ENCODE measurements at regions not wholly inside any gene's neighbourhood (a gene's known extent, or its start where the extent isn't known, plus 50 kb on each side); places are given as distances from the start of the nearest gene placed in this dataset.

GRCh38 chr11:97683733-97684132 lies 1293.9 kb downstream of the JRKL start:
- TF ChIP-seq CTCF (IDR thresholded peaks at IDR 0.05 in 2 of 3, conservative IDR thresholded peaks at IDR 0.05 in 1 of 3; ENCODE audit: insufficient read depth in 2 of 3, low read depth in 1 of 3, low read length in 3 of 3) (peak in 2 of 3 experiments; percentile 11 to 49; a peak in 2 of 6 replicates), CBX3 (IDR thresholded peaks at IDR 0.05; ENCODE audit: borderline replicate concordance in 1 of 2, low read length in 2 of 2) (0 out of 3 replicates have a peak, but pooled peaks of 1 of the 2 experiments have one; percentile 51), NCOA2 (IDR thresholded peaks at IDR 0.05; ENCODE audit: partially characterized antibody in 2 of 2) (peak in 1 of 2 experiments; percentile 71), ZNF785 (CRISPR knock-in tag; IDR thresholded peaks at IDR 0.05) (peak; percentile 76), RUNX1 (IDR thresholded peaks at IDR 0.05; ENCODE audit: low read depth) (no peak), ZNF263 (CRISPR knock-in tag; IDR thresholded peaks at IDR 0.05; ENCODE audit: borderline replicate concordance) (peak; percentile 75), NCOA1 (IDR thresholded peaks at IDR 0.05; ENCODE audit: low read depth) (no peak)
- Histone ChIP-seq H3K9me3 (replicated peaks; ENCODE audit: control insufficient read depth, insufficient read depth, low read depth, low read length) (peaks cover 2% of the 10 kb centered on the region), H4K20me1 (replicated peaks; ENCODE audit: control insufficient read depth, insufficient read depth, low read length) (no peaks in the 10 kb centered on the region), H2AFZ (ENCODE audit: low read depth, low read length) (peak overlapping the region; percentile 85), H3K27ac (ENCODE audit: extremely low read depth, low read depth, low read length) (no peak overlapping the region), H3K4me3 (no peak overlapping the region), H3K9me1 (ENCODE audit: control insufficient read depth, insufficient read depth, low read length) (peaks cover 3% of the 10 kb centered on the region), H3K27me3 (ENCODE audit: control insufficient read depth in 2 of 2, insufficient read depth in 2 of 2, low read length in 2 of 2) (no peaks in the 10 kb centered on the region), H3K79me2 (ENCODE audit: control insufficient read depth, insufficient read depth, low read length) (no peaks in the 10 kb centered on the region), H3K36me3 (ENCODE audit: control insufficient read depth, insufficient read depth, low read length) (no peaks in the 10 kb centered on the region), H3K4me1 (replicated peaks in 1 of 2; ENCODE audit: control insufficient read depth in 2 of 2, insufficient read depth in 2 of 2, low read length in 2 of 2) (no peaks in the 10 kb centered on the region), H3K9ac (ENCODE audit: insufficient read depth in 1 of 2, low read depth in 2 of 2, low read length in 2 of 2) (no peak overlapping the region), H3K4me2 (ENCODE audit: insufficient read depth, low read length) (no peak overlapping the region; the same call in 1 of the 2 replicates)
- ATAC-seq (peak; percentile 93), DNase-seq (ENCODE audit: extremely low read depth in 1 of 4, low spot score in 3 of 4) (peak; percentile 7 to 32 (median 18)), FAIRE-seq (peak; percentile 81)
- 17% methylated on average over 2 of the region's 2 CpGs for WGBS (ENCODE audit: insufficient coverage, low coverage, missing lambda C conversion rate)
- POLR2A ChIA-PET, result no interaction called here
- CTCF ChIA-PET (ENCODE audit: low intra/inter-chr PET ratio), result no interaction called here
- no TSS peak for BruUV-seq (replicated peaks)
- in situ Hi-C loops (cut with MboI) (no loop called here), intact Hi-C loops (cut with micrococcal nuclease) (no loop called here)

All from K562 (cell line).